ENCODE measurements at regions not wholly inside any gene's neighbourhood (a gene's known extent, or its start where the extent isn't known, plus 50 kb on each side); places are given as distances from the start of the nearest gene placed in this dataset.

GRCh38 chr11:81487109-81487508 is 1246.6 kb downstream of the FAM181B start:
- CTCF ChIA-PET (ENCODE audit: partially characterized antibody): no interaction called here
- Histone ChIP-seq H3K4me2 (ENCODE audit: insufficient read depth in 1 of 2, low read depth in 2 of 2, low read length in 2 of 2) (no peak overlapping the region), H3K4me3 (ENCODE audit: extremely low read depth in 1 of 4, insufficient read depth in 2 of 4, low read depth in 3 of 4, low read length in 4 of 4) (no peak overlapping the region), H3K23me2 (ENCODE audit: low read depth, low read length) (no peaks in the 10 kb centered on the region), H3K4me1 (replicated peaks in 1 of 4; ENCODE audit: control insufficient read depth in 3 of 4, insufficient read depth in 4 of 4, low read length in 3 of 4) (no peaks in the 10 kb centered on the region), H3K9me3 (ENCODE audit: insufficient read depth in 2 of 2, low read depth in 1 of 2, low read length in 1 of 2) (no peaks in the 10 kb centered on the region), H3K27me3 (replicated peaks in 1 of 4; ENCODE audit: control insufficient read depth in 3 of 4, extremely low read depth in 1 of 4, insufficient read depth in 3 of 4, low read length in 3 of 4) (no peaks in the 10 kb centered on the region), H4K5ac (ENCODE audit: insufficient read length, low read depth, low read length) (no peak overlapping the region), H4K8ac (ENCODE audit: extremely low read depth, insufficient read depth, low read length) (no peak overlapping the region), H2AK5ac (ENCODE audit: low read depth, low read length) (no peak overlapping the region), H3K18ac (ENCODE audit: extremely low read depth, low read length) (no peak overlapping the region), H4K91ac (replicated peaks; ENCODE audit: insufficient read length, low read length) (no peak overlapping the region), H3K79me2 (ENCODE audit: control insufficient read depth in 1 of 2, insufficient read depth in 2 of 2, low read length in 2 of 2) (no peaks in the 10 kb centered on the region), H2BK15ac (ENCODE audit: low read length) (no peak overlapping the region), H3K36me3 (ENCODE audit: control insufficient read depth in 2 of 4, insufficient read depth in 4 of 4, low read length in 3 of 4) (no peaks in the 10 kb centered on the region), H3K56ac (replicated peaks; ENCODE audit: insufficient read length, low read depth, low read length) (no peak overlapping the region), H4K20me1 (replicated peaks in 1 of 2; ENCODE audit: control insufficient read depth in 1 of 2, insufficient read depth in 2 of 2, low read length in 2 of 2) (no peaks in the 10 kb centered on the region), H3K4ac (replicated peaks; ENCODE audit: insufficient read length, low read depth, low read length) (no peak overlapping the region), H3K14ac (ENCODE audit: insufficient read length) (no peak overlapping the region), H3K23ac (ENCODE audit: insufficient read length) (no peak overlapping the region), H2BK12ac (ENCODE audit: low read depth, low read length) (no peak overlapping the region), H3K79me1 (ENCODE audit: low read depth, low read length) (no peaks in the 10 kb centered on the region), H3K9ac (replicated peaks in 1 of 4; ENCODE audit: extremely low read depth in 1 of 4, low read depth in 3 of 4, low read length in 3 of 4) (no peak overlapping the region), H2BK5ac (ENCODE audit: low read depth, low read length) (no peak overlapping the region), H2BK20ac (ENCODE audit: low read length) (no peak overlapping the region), H2BK120ac (replicated peaks; ENCODE audit: low read depth, low read length) (no peak overlapping the region), H3K27ac (ENCODE audit: low read depth, low read length) (no peak overlapping the region), H2AFZ (ENCODE audit: low read length) (no peak overlapping the region)
- DNase-seq (ENCODE audit: low read depth in 1 of 2, low spot score in 2 of 2): no peak
- FAIRE-seq: no peak
- 100% methylated on average over 1 of the region's 1 CpG; no CpG with 5 or more reads in 1 of the 2 experiments for WGBS, 2 experiments (ENCODE audit: extremely low coverage in 1 of 2, insufficient coverage in 1 of 2, insufficient read length in 1 of 2, insufficient replicate concordance in 2 of 2, low coverage in 1 of 2, low lambda C conversion rate in 2 of 2, missing lambda C conversion rate in 1 of 2)
- POLR2A ChIA-PET (ENCODE audit: partially characterized antibody): no interaction called here
- TF ChIP-seq EGR1 (IDR thresholded peaks at IDR 0.05; ENCODE audit: borderline replicate concordance, low read depth, low read length): no peak

Measured in H1 (cell line).